HL-60 (cell line): ENCODE measurements at regions not wholly inside any gene's neighbourhood (a gene's known extent, or its start where the extent isn't known, plus 50 kb on each side); places are given as distances from the start of the nearest gene placed in this dataset.

ENCODE experiments used
- DNase-seq, 2 experiments: peaks; one replicate each; pipeline ENCODE4 v3.0.0-alpha.2; 2010 to 2020; ENCODE audit warnings: low read depth in 1 of 2, low spot score in 1 of 2
- H3K27ac ChIP-seq: fragments of 250-450 bp; sonication (Bioruptor Pico); replicated peaks from 2 replicates; pipeline ENCODE4 v1.5.1; 2020; ENCODE audit warnings: mild to moderate bottlenecking, moderate library complexity
- H3K27me3 ChIP-seq: fragments of 250-450 bp; sonication (Bioruptor Pico); 2 replicates; pipeline ENCODE4 v1.5.1; 2021; ENCODE audit warnings: mild to moderate bottlenecking, moderate library complexity; ENCODE audit not compliant: insufficient read depth, poor library complexity, severe bottlenecking
- H3K4me3 ChIP-seq: replicated peaks from 2 replicates; pipeline ENCODE4 v1.5.1; 2011; ENCODE audit warnings: mild to moderate bottlenecking, control low read depth, low read length; ENCODE audit not compliant: insufficient read depth
- GABPA ChIP-seq: IDR thresholded peaks from 2 replicates; pipeline ENCODE4 v1.6.1; 2012; ENCODE audit warnings: low read depth
- POLR2AphosphoS5 ChIP-seq: IDR thresholded peaks from 2 replicates; pipeline ENCODE4 v1.6.1; 2012; ENCODE audit warnings: low read depth
- REST ChIP-seq: IDR thresholded peaks from 2 replicates; pipeline ENCODE4 v1.6.1; 2012; ENCODE audit warnings: low read depth; ENCODE audit not compliant: insufficient replicate concordance
- SPI1 ChIP-seq: IDR thresholded peaks from 2 replicates; pipeline ENCODE4 v1.6.1; 2012; ENCODE audit warnings: low read depth, mild to moderate bottlenecking, borderline replicate concordance
- TF ChIP-seq, protein P1 (sequence below): IDR thresholded peaks from one replicate; pipeline ENCODE4 v1.5.1; 2011; ENCODE audit warnings: low read length, control low read depth, inconsistent platforms; ENCODE audit not compliant: insufficient read depth

DNA sequence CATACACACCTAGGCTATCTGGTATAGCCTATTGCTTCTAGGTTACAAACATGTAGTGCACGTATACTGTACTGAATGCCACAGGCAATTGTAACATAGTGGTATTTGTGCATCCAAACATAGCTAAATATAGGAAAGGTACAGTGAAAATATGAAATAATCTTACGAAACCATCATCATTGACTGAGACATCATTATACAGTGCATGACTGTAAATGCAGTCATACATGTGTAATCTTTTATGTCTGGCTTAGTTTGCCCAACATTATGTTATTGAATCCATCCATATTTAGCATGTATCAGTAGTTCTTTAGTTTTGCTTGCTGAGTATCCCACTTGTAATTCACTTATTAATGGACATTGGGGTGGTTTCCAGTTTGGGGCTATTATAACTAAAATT, 124.9 kb downstream of the CYLD start:
- TF ChIP-seq, protein P1, sequence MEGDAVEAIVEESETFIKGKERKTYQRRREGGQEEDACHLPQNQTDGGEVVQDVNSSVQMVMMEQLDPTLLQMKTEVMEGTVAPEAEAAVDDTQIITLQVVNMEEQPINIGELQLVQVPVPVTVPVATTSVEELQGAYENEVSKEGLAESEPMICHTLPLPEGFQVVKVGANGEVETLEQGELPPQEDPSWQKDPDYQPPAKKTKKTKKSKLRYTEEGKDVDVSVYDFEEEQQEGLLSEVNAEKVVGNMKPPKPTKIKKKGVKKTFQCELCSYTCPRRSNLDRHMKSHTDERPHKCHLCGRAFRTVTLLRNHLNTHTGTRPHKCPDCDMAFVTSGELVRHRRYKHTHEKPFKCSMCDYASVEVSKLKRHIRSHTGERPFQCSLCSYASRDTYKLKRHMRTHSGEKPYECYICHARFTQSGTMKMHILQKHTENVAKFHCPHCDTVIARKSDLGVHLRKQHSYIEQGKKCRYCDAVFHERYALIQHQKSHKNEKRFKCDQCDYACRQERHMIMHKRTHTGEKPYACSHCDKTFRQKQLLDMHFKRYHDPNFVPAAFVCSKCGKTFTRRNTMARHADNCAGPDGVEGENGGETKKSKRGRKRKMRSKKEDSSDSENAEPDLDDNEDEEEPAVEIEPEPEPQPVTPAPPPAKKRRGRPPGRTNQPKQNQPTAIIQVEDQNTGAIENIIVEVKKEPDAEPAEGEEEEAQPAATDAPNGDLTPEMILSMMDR: no peak
- no peak for TF ChIP-seq GABPA
- no peak for TF ChIP-seq REST
- TF ChIP-seq SPI1: no peak
- TF ChIP-seq POLR2AphosphoS5: no peak
- Histone ChIP-seq H3K4me3 (no peak overlapping the region), H3K27ac (no peak overlapping the region), H3K27me3 (no peaks in the 10 kb centered on the region)
- no peak for DNase-seq

DNA sequence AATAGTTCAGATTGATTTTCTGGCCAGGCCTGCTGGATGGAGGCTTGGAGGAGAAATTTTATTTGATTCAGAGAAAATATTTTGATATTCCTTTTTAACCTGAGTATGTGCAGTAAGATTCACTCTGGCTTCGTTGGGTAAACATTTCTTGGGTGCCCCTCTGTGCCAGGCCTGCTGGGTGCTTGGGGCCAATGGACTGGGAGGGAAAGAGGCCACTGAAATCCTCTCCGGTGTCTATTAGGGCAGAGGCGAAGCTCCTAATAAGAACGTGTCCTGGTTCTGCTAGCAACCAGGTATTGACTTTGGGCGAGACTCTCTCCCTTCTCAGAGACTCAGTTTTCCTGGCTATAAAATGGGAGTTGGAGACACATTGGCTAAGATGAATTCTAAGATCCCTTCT, 122.5 kb downstream of the CYLD start:
- no peak for TF ChIP-seq GABPA
- no peak for TF ChIP-seq REST
- no peak for TF ChIP-seq SPI1
- TF ChIP-seq, protein P1: no peak
- TF ChIP-seq POLR2AphosphoS5: no peak
- Histone ChIP-seq H3K27ac (no peak overlapping the region), H3K4me3 (no peak overlapping the region), H3K27me3 (no peaks in the 10 kb centered on the region)
- DNase-seq: no peak

DNA sequence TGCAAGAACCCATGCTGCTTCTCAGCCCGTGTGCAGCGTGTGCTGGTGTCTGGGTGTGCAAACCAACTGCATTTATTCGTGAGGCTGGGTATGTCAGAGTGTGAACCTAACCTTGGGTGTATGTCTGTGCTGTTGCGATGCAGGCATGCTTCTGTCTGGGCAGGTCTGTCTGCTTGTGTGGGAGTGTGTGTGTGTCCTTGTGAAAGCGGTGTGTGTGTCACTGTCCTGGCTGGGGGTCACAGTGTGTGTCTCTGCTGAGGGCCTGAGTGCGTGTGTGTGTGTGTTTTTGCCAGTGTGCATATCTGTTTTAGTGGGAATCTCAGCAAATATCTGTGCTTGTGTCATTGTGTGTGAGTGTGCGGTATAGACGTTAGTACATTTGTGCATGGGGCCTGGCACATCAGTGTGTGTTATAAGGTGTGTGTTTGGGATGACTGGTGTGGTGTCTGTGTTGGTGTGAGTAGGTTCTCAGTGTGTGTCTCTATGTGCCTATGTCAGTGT, 121.8 kb downstream of the CYLD start:
- no peak for DNase-seq
- Histone ChIP-seq H3K4me3 (no peak overlapping the region), H3K27me3 (no peaks in the 10 kb centered on the region), H3K27ac (no peak overlapping the region)
- TF ChIP-seq, protein P1: no peak
- TF ChIP-seq REST: no peak
- no peak for TF ChIP-seq POLR2AphosphoS5
- no peak for TF ChIP-seq GABPA
- no peak for TF ChIP-seq SPI1
